Stromal cell of bone marrow (primary cell): ENCODE measurements at regions not wholly inside any gene's neighbourhood (a gene's known extent, or its start where the extent isn't known, plus 50 kb on each side); places are given as distances from the start of the nearest gene placed in this dataset.

Experiments used
- DNase-seq: peaks from one replicate; pipeline ENCODE4 v3.0.0-alpha.2; 2012; ENCODE audit warnings: low read depth

GRCh38 chr3:5304789-5305683 is 117.5 kb downstream of the EDEM1 start:
- DNase-seq: no peak

GRCh38 chr3:5305684-5305989 is 118.1 kb downstream of the EDEM1 start:
- no peak for DNase-seq

- no peak for DNase-seq
Observed at GRCh38 chr3:5309171-5309570, 121.7 kb downstream of the EDEM1 start.

GRCh38 chr3:5309602-5310001 is 122.1 kb downstream of the EDEM1 start:
- DNase-seq: no peak

- DNase-seq: no peak
Observed at GRCh38 chr3:5310509-5310908, 123.0 kb downstream of the EDEM1 start.

- no peak for DNase-seq
Observed at GRCh38 chr3:5312290-5312689, 124.8 kb downstream of the EDEM1 start.

- DNase-seq: no peak
Observed at GRCh38 chr3:5314897-5315296, 127.4 kb downstream of the EDEM1 start.

- DNase-seq: no peak
Observed at GRCh38 chr3:5317557-5317956, 130.1 kb downstream of the EDEM1 start.

- no peak for DNase-seq
Observed at GRCh38 chr3:5319454-5319853, 131.9 kb downstream of the EDEM1 start.

GRCh38 chr3:5321666-5322340 is 134.3 kb downstream of the EDEM1 start:
- DNase-seq: no peak

GRCh38 chr3:5324780-5325179 is 137.3 kb downstream of the EDEM1 start:
- no peak for DNase-seq

GRCh38 chr3:5330152-5330810 is 142.8 kb downstream of the EDEM1 start:
- DNase-seq: no peak

GRCh38 chr3:5331567-5332269 is 144.2 kb downstream of the EDEM1 start:
- no peak for DNase-seq

GRCh38 chr3:5332270-5332956 is 144.9 kb downstream of the EDEM1 start:
- DNase-seq: no peak

- no peak for DNase-seq
Observed at GRCh38 chr3:5339967-5340535, 152.5 kb downstream of the EDEM1 start.

GRCh38 chr3:5341610-5342009 is 154.1 kb downstream of the EDEM1 start:
- DNase-seq: no peak

GRCh38 chr3:5343459-5343858 is 156.0 kb downstream of the EDEM1 start:
- no peak for DNase-seq

- no peak for DNase-seq
Observed at GRCh38 chr3:5344707-5345106, 157.2 kb downstream of the EDEM1 start.

- DNase-seq: no peak
Observed at GRCh38 chr3:5347486-5347885, 160.0 kb downstream of the EDEM1 start.

- no peak for DNase-seq
Observed at GRCh38 chr3:5348229-5348902, 160.9 kb downstream of the EDEM1 start.

GRCh38 chr3:5349343-5349742 is 161.8 kb downstream of the EDEM1 start:
- no peak for DNase-seq
